ENCODE measurements at regions not wholly inside any gene's neighbourhood (a gene's known extent, or its start where the extent isn't known, plus 50 kb on each side); places are given as distances from the start of the nearest gene placed in this dataset.

DNA sequence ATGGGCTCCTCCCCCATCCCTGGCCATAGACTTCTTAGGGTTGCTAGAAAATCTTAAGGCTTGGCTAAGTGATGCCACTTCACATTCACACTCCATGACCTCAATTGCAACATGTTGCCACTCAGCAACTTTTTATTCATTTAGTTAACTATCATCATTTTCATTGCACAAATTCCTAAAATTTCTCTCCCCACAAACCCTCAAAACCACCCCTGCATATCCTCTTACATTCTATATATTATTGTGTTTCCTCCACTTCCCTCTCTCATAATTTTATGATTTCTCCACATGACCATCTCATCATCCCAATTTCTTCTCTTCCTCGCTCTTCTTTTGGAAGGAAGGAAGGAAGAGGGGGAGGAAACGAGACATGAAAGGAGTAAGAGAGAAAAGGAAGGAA lies 436.0 kb downstream of the HACE1 start:
- no peak overlapping the region for H3K27ac Mint-ChIP-seq
- H3K4me3 Mint-ChIP-seq: no peak overlapping the region
- H3K9me3 Mint-ChIP-seq: peaks cover 9% of the 10 kb centered on the region
- CTCF ChIA-PET: no interaction called here
- no peaks in the 10 kb centered on the region for H3K4me1 Mint-ChIP-seq (ENCODE audit: low read depth)
- no peaks in the 10 kb centered on the region for H3K27me3 Mint-ChIP-seq (ENCODE audit: low read depth)
- intact Hi-C loops (cut with micrococcal nuclease): no loop called here
- DNase-seq: no peak
- H3K36me3 Mint-ChIP-seq (ENCODE audit: low read depth): no peaks in the 10 kb centered on the region

GRCh38 chr6:104421650-104422049 lies 438.1 kb downstream of the HACE1 start:
- H3K27me3 Mint-ChIP-seq (ENCODE audit: low read depth): no peaks in the 10 kb centered on the region
- no peak for DNase-seq
- no peak overlapping the region for H3K4me3 Mint-ChIP-seq
- H3K36me3 Mint-ChIP-seq (ENCODE audit: low read depth): no peaks in the 10 kb centered on the region
- H3K4me1 Mint-ChIP-seq (ENCODE audit: low read depth): no peaks in the 10 kb centered on the region
- CTCF ChIA-PET: no interaction called here
- peaks cover 5% of the 10 kb centered on the region for H3K9me3 Mint-ChIP-seq
- no peak overlapping the region for H3K27ac Mint-ChIP-seq
- intact Hi-C loops (cut with micrococcal nuclease): no loop called here

DNA sequence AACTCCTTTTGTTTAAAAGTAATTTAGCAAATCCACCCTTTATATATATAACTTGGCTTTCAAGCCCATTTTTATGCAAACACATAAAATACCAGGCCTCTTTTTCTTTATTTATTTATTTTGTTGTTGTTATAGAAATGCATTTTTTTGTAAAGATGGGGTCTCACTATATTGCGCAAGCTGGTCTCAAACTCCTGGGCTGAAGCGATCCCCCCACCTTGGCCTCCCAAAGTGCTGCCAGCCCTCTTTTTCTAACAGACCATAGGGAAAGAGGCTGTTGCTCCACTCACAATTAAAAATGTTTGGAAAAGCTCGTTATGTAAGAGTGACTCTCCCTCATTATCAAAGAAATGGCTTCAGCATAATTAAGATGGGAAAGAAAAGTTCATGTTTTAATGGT lies 440.9 kb downstream of the HACE1 start:
- CTCF ChIA-PET: no interaction called here
- Mint-ChIP-seq H3K9me3 (peaks cover 2% of the 10 kb centered on the region), H3K36me3 (ENCODE audit: low read depth) (no peaks in the 10 kb centered on the region), H3K27ac (no peak overlapping the region), H3K27me3 (ENCODE audit: low read depth) (no peaks in the 10 kb centered on the region), H3K4me1 (ENCODE audit: low read depth) (no peaks in the 10 kb centered on the region), H3K4me3 (no peak overlapping the region)
- intact Hi-C loops (cut with micrococcal nuclease): no loop called here
- DNase-seq: no peak

- H3K9me3 Mint-ChIP-seq: peaks cover 2% of the 10 kb centered on the region
- no peak overlapping the region for H3K4me3 Mint-ChIP-seq
- H3K4me1 Mint-ChIP-seq (ENCODE audit: low read depth): no peaks in the 10 kb centered on the region
- no peaks in the 10 kb centered on the region for H3K27me3 Mint-ChIP-seq (ENCODE audit: low read depth)
- DNase-seq: peak; percentile 4
- CTCF ChIA-PET: interaction anchor here (0.6 to 0.7 kb wide), 2 partner anchors 8 to 34 kb away, joined by 3 read pairs; no protein-coding TSS in a partner anchor
- H3K36me3 Mint-ChIP-seq (ENCODE audit: low read depth): no peaks in the 10 kb centered on the region
- intact Hi-C loops (cut with micrococcal nuclease): no loop called here
- H3K27ac Mint-ChIP-seq: no peak overlapping the region
Observed at GRCh38 chr6:104418125-104418524, 441.6 kb downstream of the HACE1 start.

DNA sequence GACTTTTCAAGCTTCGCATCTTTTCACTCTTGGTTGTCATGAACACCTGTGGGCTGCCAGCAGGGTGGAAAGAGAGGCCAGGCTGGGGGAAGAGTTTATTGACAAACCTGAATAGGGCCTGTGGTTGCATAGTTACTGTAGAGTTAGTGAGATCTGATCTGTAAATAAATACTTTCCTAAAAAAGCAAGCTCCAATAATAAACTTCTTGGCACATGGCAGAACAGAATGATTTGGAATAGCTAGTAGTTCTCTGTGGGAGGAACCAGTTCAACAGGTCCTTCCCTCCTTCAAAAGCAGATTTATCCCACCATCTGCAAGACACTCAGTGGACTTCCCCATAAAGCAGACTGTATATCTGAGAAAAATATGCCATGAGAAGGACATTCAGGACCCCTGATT lies 445.0 kb downstream of the HACE1 start:
- Mint-ChIP-seq H3K27ac (no peak overlapping the region), H3K27me3 (ENCODE audit: low read depth) (no peaks in the 10 kb centered on the region), H3K4me3 (no peak overlapping the region), H3K4me1 (ENCODE audit: low read depth) (no peaks in the 10 kb centered on the region), H3K9me3 (no peaks in the 10 kb centered on the region), H3K36me3 (ENCODE audit: low read depth) (no peaks in the 10 kb centered on the region)
- intact Hi-C loops (cut with micrococcal nuclease): no loop called here
- DNase-seq: no peak
- CTCF ChIA-PET: no interaction called here

- intact Hi-C loops (cut with micrococcal nuclease): no loop called here
- Mint-ChIP-seq H3K9me3 (no peaks in the 10 kb centered on the region), H3K27me3 (ENCODE audit: low read depth) (no peaks in the 10 kb centered on the region), H3K4me3 (no peak overlapping the region), H3K27ac (no peak overlapping the region), H3K4me1 (ENCODE audit: low read depth) (no peaks in the 10 kb centered on the region), H3K36me3 (ENCODE audit: low read depth) (no peaks in the 10 kb centered on the region)
- CTCF ChIA-PET: no interaction called here
- DNase-seq: no peak
Observed at GRCh38 chr6:104413767-104414166, 446.0 kb downstream of the HACE1 start.

DNA sequence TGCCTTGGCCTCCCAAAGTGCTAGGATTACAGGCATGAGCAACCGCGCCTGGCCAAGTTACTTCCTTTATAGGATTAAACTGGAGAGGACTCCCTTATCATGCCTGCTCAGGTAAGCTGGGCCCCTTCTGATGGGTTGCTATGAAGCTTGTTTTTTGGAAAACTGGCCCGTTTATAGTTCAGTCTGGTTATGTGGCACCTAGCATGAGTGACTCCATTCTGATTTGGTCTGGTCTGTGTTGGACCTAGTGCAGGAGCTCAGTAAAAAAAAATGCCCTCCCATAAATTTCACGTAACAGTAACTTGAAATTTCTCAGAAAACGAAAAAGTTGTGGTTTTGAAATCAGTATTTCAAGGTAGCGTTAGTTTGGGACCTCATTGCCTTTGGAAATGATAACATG lies 448.4 kb downstream of the HACE1 start:
- no peaks in the 10 kb centered on the region for H3K9me3 Mint-ChIP-seq
- no peak overlapping the region for H3K4me3 Mint-ChIP-seq
- H3K4me1 Mint-ChIP-seq (ENCODE audit: low read depth): no peaks in the 10 kb centered on the region
- DNase-seq: no peak
- CTCF ChIA-PET: interaction anchor here (0.6 to 0.7 kb wide), 2 partner anchors 9 to 1875 kb away, joined by 3 read pairs; no protein-coding TSS in a partner anchor
- no peaks in the 10 kb centered on the region for H3K36me3 Mint-ChIP-seq (ENCODE audit: low read depth)
- H3K27ac Mint-ChIP-seq: no peak overlapping the region
- no peaks in the 10 kb centered on the region for H3K27me3 Mint-ChIP-seq (ENCODE audit: low read depth)
- intact Hi-C loops (cut with micrococcal nuclease): no loop called here

DNA sequence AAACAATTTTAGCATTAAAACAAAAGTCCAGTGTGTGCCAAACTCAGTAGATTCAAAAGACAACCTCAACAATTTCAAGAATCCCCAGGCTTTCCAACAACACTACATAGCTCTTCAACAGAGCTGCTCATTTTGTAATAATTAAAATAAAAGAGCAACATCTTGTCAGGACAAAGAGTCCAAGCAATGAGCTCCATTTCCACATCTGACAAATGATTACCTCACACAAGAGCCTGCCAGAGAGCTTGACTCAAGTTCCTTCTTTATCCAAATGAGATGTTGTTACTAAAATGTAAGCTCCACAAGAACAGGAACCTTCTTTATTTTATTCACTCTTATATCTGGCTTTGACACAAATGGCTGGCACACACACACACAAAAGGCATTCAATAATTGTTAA lies 449.8 kb downstream of the HACE1 start:
- no peaks in the 10 kb centered on the region for H3K36me3 Mint-ChIP-seq (ENCODE audit: low read depth)
- CTCF ChIA-PET: interaction anchor here (0.6 to 0.8 kb wide), 2 partner anchors 8 to 512 kb away, joined by 3 read pairs; no protein-coding TSS in a partner anchor
- no peak overlapping the region for H3K4me3 Mint-ChIP-seq
- H3K27me3 Mint-ChIP-seq (ENCODE audit: low read depth): no peaks in the 10 kb centered on the region
- no peak overlapping the region for H3K27ac Mint-ChIP-seq
- no peaks in the 10 kb centered on the region for H3K9me3 Mint-ChIP-seq
- no peak for DNase-seq
- H3K4me1 Mint-ChIP-seq (ENCODE audit: low read depth): no peaks in the 10 kb centered on the region
- intact Hi-C loops (cut with micrococcal nuclease): no loop called here

DNA sequence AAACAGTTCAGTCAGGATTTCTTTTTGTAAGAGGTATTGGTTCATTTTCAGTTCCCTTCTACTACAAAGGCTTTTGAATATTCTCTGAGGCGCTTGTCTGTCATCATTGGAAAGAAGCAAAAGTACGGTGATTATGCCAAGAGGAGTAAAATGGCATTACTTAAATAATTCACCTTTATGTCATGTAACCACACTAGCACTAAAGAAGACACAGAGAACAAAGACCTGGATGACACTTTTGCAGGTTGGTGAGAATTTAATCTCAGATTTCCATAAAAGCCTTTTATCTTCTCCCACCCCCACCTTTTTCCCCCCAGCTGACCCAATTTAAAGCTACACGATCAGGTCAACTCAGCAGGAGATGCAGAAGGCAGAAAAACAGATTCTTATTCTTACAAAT lies 451.8 kb downstream of the HACE1 start:
- intact Hi-C loops (cut with micrococcal nuclease): no loop called here
- H3K4me1 Mint-ChIP-seq (ENCODE audit: low read depth): no peaks in the 10 kb centered on the region
- no peaks in the 10 kb centered on the region for H3K36me3 Mint-ChIP-seq (ENCODE audit: low read depth)
- DNase-seq: no peak
- H3K4me3 Mint-ChIP-seq: no peak overlapping the region
- no peak overlapping the region for H3K27ac Mint-ChIP-seq
- no peaks in the 10 kb centered on the region for H3K27me3 Mint-ChIP-seq (ENCODE audit: low read depth)
- no peaks in the 10 kb centered on the region for H3K9me3 Mint-ChIP-seq
- CTCF ChIA-PET: no interaction called here

GRCh38 chr6:104404377-104404776 lies 455.3 kb downstream of the HACE1 start:
- no peak overlapping the region for H3K27ac Mint-ChIP-seq
- H3K27me3 Mint-ChIP-seq (ENCODE audit: low read depth): no peaks in the 10 kb centered on the region
- DNase-seq: no peak
- intact Hi-C loops (cut with micrococcal nuclease): no loop called here
- no peaks in the 10 kb centered on the region for H3K9me3 Mint-ChIP-seq
- no peaks in the 10 kb centered on the region for H3K36me3 Mint-ChIP-seq (ENCODE audit: low read depth)
- no peaks in the 10 kb centered on the region for H3K4me1 Mint-ChIP-seq (ENCODE audit: low read depth)
- H3K4me3 Mint-ChIP-seq: no peak overlapping the region
- CTCF ChIA-PET: no interaction called here

GRCh38 chr6:104402572-104402971 lies 457.1 kb downstream of the HACE1 start:
- Mint-ChIP-seq H3K27me3 (ENCODE audit: low read depth) (no peaks in the 10 kb centered on the region), H3K4me3 (no peak overlapping the region), H3K36me3 (ENCODE audit: low read depth) (no peaks in the 10 kb centered on the region), H3K9me3 (no peaks in the 10 kb centered on the region), H3K27ac (no peak overlapping the region), H3K4me1 (ENCODE audit: low read depth) (no peaks in the 10 kb centered on the region)
- CTCF ChIA-PET: no interaction called here
- intact Hi-C loops (cut with micrococcal nuclease): no loop called here
- no peak for DNase-seq

- no peak overlapping the region for H3K27ac Mint-ChIP-seq
- intact Hi-C loops (cut with micrococcal nuclease): no loop called here
- CTCF ChIA-PET: no interaction called here
- H3K9me3 Mint-ChIP-seq: no peaks in the 10 kb centered on the region
- H3K27me3 Mint-ChIP-seq (ENCODE audit: low read depth): no peaks in the 10 kb centered on the region
- no peaks in the 10 kb centered on the region for H3K4me1 Mint-ChIP-seq (ENCODE audit: low read depth)
- no peak for DNase-seq
- H3K36me3 Mint-ChIP-seq (ENCODE audit: low read depth): no peaks in the 10 kb centered on the region
- H3K4me3 Mint-ChIP-seq: no peak overlapping the region
Observed at GRCh38 chr6:104401926-104402325, 457.8 kb downstream of the HACE1 start.

- Mint-ChIP-seq H3K27ac (no peak overlapping the region), H3K27me3 (ENCODE audit: low read depth) (no peaks in the 10 kb centered on the region), H3K4me1 (ENCODE audit: low read depth) (no peaks in the 10 kb centered on the region), H3K9me3 (no peaks in the 10 kb centered on the region), H3K36me3 (ENCODE audit: low read depth) (no peaks in the 10 kb centered on the region), H3K4me3 (no peak overlapping the region)
- DNase-seq: no peak
- CTCF ChIA-PET: no interaction called here
- intact Hi-C loops (cut with micrococcal nuclease): no loop called here
Observed at GRCh38 chr6:104400844-104401243, 458.9 kb downstream of the HACE1 start.

DNA sequence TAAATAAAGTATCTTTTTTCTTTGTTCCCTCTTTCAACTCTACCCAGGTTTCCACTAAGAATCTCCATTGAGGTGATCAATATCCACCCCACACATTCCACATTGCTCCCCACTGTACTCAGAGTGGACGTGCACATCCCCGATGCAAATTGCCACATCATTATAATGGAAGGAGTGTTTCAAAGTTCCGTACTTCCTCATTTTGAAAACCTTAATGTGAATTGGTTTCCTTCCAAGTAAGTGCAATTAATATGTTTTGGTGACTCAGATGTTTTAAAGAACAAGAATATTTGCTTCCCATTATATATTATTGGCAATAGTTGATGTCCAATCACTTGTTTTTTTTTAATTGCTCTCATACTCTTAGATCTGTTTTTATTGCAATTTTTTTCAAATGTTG lies 463.6 kb downstream of the HACE1 start:
- Mint-ChIP-seq H3K36me3 (ENCODE audit: low read depth) (no peaks in the 10 kb centered on the region), H3K4me3 (no peak overlapping the region), H3K9me3 (no peaks in the 10 kb centered on the region), H3K27ac (no peak overlapping the region), H3K4me1 (ENCODE audit: low read depth) (no peaks in the 10 kb centered on the region), H3K27me3 (ENCODE audit: low read depth) (no peaks in the 10 kb centered on the region)
- CTCF ChIA-PET: no interaction called here
- no peak for DNase-seq
- intact Hi-C loops (cut with micrococcal nuclease): no loop called here
